GM23338 (cell line): ENCODE measurements at regions not wholly inside any gene's neighbourhood (a gene's known extent, or its start where the extent isn't known, plus 50 kb on each side); places are given as distances from the start of the nearest gene placed in this dataset.

ENCODE experiments used
- ATAC-seq: fragments of 200-7000 bp; cut with Tn5 transposase; 3 replicates; pipeline ENCODE4 v1.9.1; 2020
- DNase-seq: peaks from one replicate; pipeline ENCODE4 v3.0.0-alpha.2; 2015; ENCODE audit warnings: low spot score
- H2AFZ ChIP-seq: fragments of 200-600 bp; sonication (generic); 2 replicates; pipeline ENCODE4 v1.8.0; 2016; ENCODE audit warnings: antibody characterized with exemption, mild to moderate bottlenecking, moderate library complexity
- H3F3A ChIP-seq: fragments of 200-600 bp; sonication (generic); replicated peaks from 2 replicates; pipeline ENCODE4 v1.8.0; 2017; ENCODE audit warnings: antibody characterized with exemption, mixed run types, low read depth
- H3K27ac ChIP-seq: fragments of 200-600 bp; sonication (generic); 2 replicates; pipeline ENCODE4 v1.6.1; 2016; ENCODE audit warnings: low read depth
- H3K27me3 ChIP-seq: fragments of 200-600 bp; sonication (generic); 2 replicates; pipeline ENCODE4 v1.8.0; 2016; ENCODE audit warnings: mild to moderate bottlenecking, mixed run types, moderate library complexity; ENCODE audit not compliant: insufficient read depth
- H3K36me3 ChIP-seq: fragments of 200-600 bp; sonication (generic); 2 replicates; pipeline ENCODE4 v1.8.0; 2016; ENCODE audit warnings: mild to moderate bottlenecking; ENCODE audit not compliant: insufficient read depth
- H3K4me1 ChIP-seq: fragments of 200-600 bp; sonication (generic); 2 replicates; pipeline ENCODE4 v1.8.0; 2016; ENCODE audit warnings: mild to moderate bottlenecking, moderate library complexity; ENCODE audit not compliant: insufficient read depth
- H3K4me2 ChIP-seq: fragments of 200-600 bp; sonication (generic); 2 replicates; pipeline ENCODE4 v1.7.1; 2017; ENCODE audit warnings: mixed run types
- H3K4me3 ChIP-seq: fragments of 200-600 bp; sonication (generic); 2 replicates; pipeline ENCODE4 v1.6.1; 2016; ENCODE audit warnings: mixed run types
- H3K79me2 ChIP-seq: fragments of 200-600 bp; sonication (generic); replicated peaks from 2 replicates; pipeline ENCODE4 v1.8.0; 2017; ENCODE audit warnings: mild to moderate bottlenecking; ENCODE audit not compliant: insufficient read depth
- H3K9me2 ChIP-seq: fragments of 200-600 bp; sonication (generic); 2 replicates; pipeline ENCODE4 v1.8.0; 2017; ENCODE audit not compliant: insufficient read depth
- H4K20me1 ChIP-seq: fragments of 200-600 bp; sonication (generic); replicated peaks from 2 replicates; pipeline ENCODE4 v1.8.0; 2017; ENCODE audit warnings: mild to moderate bottlenecking; ENCODE audit not compliant: insufficient read depth
- H3K27ac Mint-ChIP-seq: 2 replicates; pipeline ENCODE4 v1.8.0; 2020; ENCODE audit warnings: inconsistent platforms, mild to moderate bottlenecking, moderate library complexity, mixed read lengths
- H3K27me3 Mint-ChIP-seq: 3 replicates; pipeline ENCODE4 v1.8.0; 2022; ENCODE audit warnings: low read depth, mild to moderate bottlenecking, moderate library complexity, mixed read lengths, inconsistent platforms; ENCODE audit not compliant: insufficient read depth, poor library complexity
- H3K36me3 Mint-ChIP-seq: 3 replicates; pipeline ENCODE4 v1.8.0; 2021; ENCODE audit warnings: low read depth, mild to moderate bottlenecking, inconsistent platforms, moderate library complexity, mixed read lengths
- H3K4me1 Mint-ChIP-seq: 3 replicates; pipeline ENCODE4 v1.8.0; 2020; ENCODE audit warnings: mild to moderate bottlenecking, inconsistent platforms, mixed read lengths
- H3K4me3 Mint-ChIP-seq: 3 replicates; pipeline ENCODE4 v1.8.0; 2021; ENCODE audit warnings: moderate library complexity, mild to moderate bottlenecking, inconsistent platforms, mixed read lengths
- H3K9me3 Mint-ChIP-seq: 3 replicates; pipeline ENCODE4 v1.8.0; 2020; ENCODE audit warnings: moderate library complexity, mild to moderate bottlenecking, inconsistent platforms, mixed read lengths
- CTCF ChIP-seq, 2 experiments: fragments of 200-600 bp in 1 of 2; sonication (generic) in 1 of 2; conservative IDR thresholded peaks; 2 replicates each; pipeline versions ENCODE4 v1.5.1 to v1.6.1; 2016 to 2017; ENCODE audit warnings: antibody characterized with exemption in 2 of 2, low read depth in 2 of 2, mild to moderate bottlenecking in 2 of 2, moderate library complexity in 1 of 2
- EZH2phosphoT487 ChIP-seq: fragments of 200-600 bp; sonication (generic); IDR thresholded peaks from one replicate; pipeline ENCODE4 v1.8.1; 2018; ENCODE audit warnings: antibody characterized with exemption; ENCODE audit not compliant: unreplicated experiment
- JUNB ChIP-seq: IDR thresholded peaks from one replicate; pipeline ENCODE4 v1.6.1; 2016; ENCODE audit warnings: antibody characterized with exemption; ENCODE audit not compliant: unreplicated experiment
- TF ChIP-seq, protein P1 (sequence below): fragments of 250-450 bp; sonication (Bioruptor Pico); IDR thresholded peaks from 2 replicates; pipeline ENCODE4 v1.5.0; 2020; ENCODE audit warnings: mild to moderate bottlenecking, moderate library complexity
- TF ChIP-seq, protein P2 (sequence below): IDR thresholded peaks from one replicate; pipeline ENCODE4 v1.6.1; 2018; ENCODE audit warnings: antibody characterized with exemption; ENCODE audit not compliant: unreplicated experiment

DNA sequence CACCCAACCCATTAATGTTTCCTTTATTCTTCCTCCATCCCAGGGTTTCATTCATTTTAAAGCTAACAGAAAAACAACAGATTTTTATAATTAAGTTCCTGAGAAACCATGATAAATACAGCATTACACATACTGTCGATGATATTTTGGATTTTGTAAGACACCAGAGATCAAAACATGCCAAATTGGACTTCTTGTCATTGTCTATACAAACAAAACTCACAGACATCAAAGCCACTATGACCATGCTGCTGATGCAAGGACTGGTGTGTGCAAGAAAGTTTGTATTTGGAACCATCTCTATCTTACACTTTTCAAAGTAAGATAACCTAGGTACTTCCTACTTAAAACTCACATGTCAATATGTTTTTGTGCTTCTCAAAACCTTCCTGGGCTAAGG is 294.0 kb upstream of the UGT8 start (continued):
- TF ChIP-seq, protein P1, sequence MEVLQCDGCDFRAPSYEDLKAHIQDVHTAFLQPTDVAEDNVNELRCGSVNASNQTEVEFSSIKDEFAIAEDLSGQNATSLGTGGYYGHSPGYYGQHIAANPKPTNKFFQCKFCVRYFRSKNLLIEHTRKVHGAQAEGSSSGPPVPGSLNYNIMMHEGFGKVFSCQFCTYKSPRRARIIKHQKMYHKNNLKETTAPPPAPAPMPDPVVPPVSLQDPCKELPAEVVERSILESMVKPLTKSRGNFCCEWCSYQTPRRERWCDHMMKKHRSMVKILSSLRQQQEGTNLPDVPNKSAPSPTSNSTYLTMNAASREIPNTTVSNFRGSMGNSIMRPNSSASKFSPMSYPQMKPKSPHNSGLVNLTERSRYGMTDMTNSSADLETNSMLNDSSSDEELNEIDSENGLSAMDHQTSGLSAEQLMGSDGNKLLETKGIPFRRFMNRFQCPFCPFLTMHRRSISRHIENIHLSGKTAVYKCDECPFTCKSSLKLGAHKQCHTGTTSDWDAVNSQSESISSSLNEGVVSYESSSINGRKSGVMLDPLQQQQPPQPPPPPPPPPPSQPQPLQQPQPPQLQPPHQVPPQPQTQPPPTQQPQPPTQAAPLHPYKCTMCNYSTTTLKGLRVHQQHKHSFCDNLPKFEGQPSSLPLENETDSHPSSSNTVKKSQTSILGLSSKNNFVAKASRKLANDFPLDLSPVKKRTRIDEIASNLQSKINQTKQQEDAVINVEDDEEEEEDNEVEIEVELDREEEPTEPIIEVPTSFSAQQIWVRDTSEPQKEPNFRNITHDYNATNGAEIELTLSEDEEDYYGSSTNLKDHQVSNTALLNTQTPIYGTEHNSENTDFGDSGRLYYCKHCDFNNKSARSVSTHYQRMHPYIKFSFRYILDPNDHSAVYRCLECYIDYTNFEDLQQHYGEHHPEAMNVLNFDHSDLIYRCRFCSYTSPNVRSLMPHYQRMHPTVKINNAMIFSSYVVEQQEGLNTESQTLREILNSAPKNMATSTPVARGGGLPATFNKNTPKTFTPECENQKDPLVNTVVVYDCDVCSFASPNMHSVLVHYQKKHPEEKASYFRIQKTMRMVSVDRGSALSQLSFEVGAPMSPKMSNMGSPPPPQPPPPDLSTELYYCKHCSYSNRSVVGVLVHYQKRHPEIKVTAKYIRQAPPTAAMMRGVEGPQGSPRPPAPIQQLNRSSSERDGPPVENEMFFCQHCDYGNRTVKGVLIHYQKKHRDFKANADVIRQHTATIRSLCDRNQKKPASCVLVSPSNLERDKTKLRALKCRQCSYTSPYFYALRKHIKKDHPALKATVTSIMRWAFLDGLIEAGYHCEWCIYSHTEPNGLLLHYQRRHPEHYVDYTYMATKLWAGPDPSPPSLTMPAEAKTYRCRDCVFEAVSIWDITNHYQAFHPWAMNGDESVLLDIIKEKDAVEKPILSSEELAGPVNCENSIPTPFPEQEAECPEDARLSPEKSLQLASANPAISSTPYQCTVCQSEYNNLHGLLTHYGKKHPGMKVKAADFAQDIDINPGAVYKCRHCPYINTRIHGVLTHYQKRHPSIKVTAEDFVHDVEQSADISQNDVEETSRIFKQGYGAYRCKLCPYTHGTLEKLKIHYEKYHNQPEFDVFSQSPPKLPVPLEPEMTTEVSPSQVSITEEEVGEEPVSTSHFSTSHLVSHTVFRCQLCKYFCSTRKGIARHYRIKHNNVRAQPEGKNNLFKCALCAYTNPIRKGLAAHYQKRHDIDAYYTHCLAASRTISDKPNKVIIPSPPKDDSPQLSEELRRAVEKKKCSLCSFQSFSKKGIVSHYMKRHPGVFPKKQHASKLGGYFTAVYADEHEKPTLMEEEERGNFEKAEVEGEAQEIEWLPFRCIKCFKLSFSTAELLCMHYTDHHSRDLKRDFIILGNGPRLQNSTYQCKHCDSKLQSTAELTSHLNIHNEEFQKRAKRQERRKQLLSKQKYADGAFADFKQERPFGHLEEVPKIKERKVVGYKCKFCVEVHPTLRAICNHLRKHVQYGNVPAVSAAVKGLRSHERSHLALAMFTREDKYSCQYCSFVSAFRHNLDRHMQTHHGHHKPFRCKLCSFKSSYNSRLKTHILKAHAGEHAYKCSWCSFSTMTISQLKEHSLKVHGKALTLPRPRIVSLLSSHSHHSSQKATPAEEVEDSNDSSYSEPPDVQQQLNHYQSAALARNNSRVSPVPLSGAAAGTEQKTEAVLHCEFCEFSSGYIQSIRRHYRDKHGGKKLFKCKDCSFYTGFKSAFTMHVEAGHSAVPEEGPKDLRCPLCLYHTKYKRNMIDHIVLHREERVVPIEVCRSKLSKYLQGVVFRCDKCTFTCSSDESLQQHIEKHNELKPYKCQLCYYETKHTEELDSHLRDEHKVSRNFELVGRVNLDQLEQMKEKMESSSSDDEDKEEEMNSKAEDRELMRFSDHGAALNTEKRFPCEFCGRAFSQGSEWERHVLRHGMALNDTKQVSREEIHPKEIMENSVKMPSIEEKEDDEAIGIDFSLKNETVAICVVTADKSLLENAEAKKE (CRISPR knock-in tag): no peak
- no peak for TF ChIP-seq CTCF (conservative IDR thresholded peaks at IDR 0.05; ENCODE audit: low read depth in 2 of 2)
- TF ChIP-seq, protein P2, sequence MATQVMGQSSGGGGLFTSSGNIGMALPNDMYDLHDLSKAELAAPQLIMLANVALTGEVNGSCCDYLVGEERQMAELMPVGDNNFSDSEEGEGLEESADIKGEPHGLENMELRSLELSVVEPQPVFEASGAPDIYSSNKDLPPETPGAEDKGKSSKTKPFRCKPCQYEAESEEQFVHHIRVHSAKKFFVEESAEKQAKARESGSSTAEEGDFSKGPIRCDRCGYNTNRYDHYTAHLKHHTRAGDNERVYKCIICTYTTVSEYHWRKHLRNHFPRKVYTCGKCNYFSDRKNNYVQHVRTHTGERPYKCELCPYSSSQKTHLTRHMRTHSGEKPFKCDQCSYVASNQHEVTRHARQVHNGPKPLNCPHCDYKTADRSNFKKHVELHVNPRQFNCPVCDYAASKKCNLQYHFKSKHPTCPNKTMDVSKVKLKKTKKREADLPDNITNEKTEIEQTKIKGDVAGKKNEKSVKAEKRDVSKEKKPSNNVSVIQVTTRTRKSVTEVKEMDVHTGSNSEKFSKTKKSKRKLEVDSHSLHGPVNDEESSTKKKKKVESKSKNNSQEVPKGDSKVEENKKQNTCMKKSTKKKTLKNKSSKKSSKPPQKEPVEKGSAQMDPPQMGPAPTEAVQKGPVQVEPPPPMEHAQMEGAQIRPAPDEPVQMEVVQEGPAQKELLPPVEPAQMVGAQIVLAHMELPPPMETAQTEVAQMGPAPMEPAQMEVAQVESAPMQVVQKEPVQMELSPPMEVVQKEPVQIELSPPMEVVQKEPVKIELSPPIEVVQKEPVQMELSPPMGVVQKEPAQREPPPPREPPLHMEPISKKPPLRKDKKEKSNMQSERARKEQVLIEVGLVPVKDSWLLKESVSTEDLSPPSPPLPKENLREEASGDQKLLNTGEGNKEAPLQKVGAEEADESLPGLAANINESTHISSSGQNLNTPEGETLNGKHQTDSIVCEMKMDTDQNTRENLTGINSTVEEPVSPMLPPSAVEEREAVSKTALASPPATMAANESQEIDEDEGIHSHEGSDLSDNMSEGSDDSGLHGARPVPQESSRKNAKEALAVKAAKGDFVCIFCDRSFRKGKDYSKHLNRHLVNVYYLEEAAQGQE: no peak

GRCh38 chr4:114306946-114307345 is 291.7 kb upstream of the UGT8 start:
- H3K27me3 Mint-ChIP-seq: peaks cover 4% of the 10 kb centered on the region
- no peak overlapping the region for H3K4me2 ChIP-seq

More at GRCh38 chr4:114306946-114307345, 291.7 kb upstream of the UGT8 start:
- TF ChIP-seq EZH2phosphoT487 (no peak), JUNB (no peak)
- Histone ChIP-seq H3K4me1 (no peaks in the 10 kb centered on the region), H4K20me1 (no peaks in the 10 kb centered on the region), H3K4me3 (no peak overlapping the region), H2AFZ (no peak overlapping the region), H3F3A (no peaks in the 10 kb centered on the region), H3K9me2 (no peaks in the 10 kb centered on the region), H3K27me3 (0 out of 2 replicates have a peak, but pooled peaks cover 11% of the 10 kb centered on the region), H3K79me2 (no peaks in the 10 kb centered on the region), H3K27ac (no peak overlapping the region), H3K36me3 (no peaks in the 10 kb centered on the region)
- Mint-ChIP-seq H3K9me3 (no peaks in the 10 kb centered on the region), H3K4me1 (peaks cover under 1% of the 10 kb centered on the region; the same call in 2 of the 3 replicates), H3K27ac (no peak overlapping the region), H3K36me3 (no peaks in the 10 kb centered on the region), H3K4me3 (no peak overlapping the region)
- no peak for DNase-seq
- ATAC-seq: no peak
